T-helper 2 cell (primary cell): ENCODE measurements at regions not wholly inside any gene's neighbourhood (a gene's known extent, or its start where the extent isn't known, plus 50 kb on each side); places are given as distances from the start of the nearest gene placed in this dataset.
A peak's percentile ranks its signal among the peaks of the same experiment; 100 is the strongest.
"Not testable (repeated sequence)": the region's sequence is repeated elsewhere in the genome, so short reads cannot be mapped to it uniquely, and the experiment has no call there.

Experiments used
- DNase-seq, 5 experiments: peaks; one replicate each; pipeline versions ENCODE4 v3.0.0 to v3.0.0-alpha.2; 2012 to 2022

GRCh38 chr4:27668001-27668400 lies 807.4 kb downstream of the STIM2 start:
- DNase-seq: no peak

- no peak for DNase-seq
Measured at GRCh38 chr4:27678027-27678426, 817.4 kb downstream of the STIM2 start.

- peak in 1 of 5 experiments; percentile 35 for DNase-seq
Measured at GRCh38 chr4:27684610-27685011, 824.0 kb downstream of the STIM2 start.

- DNase-seq: no peak
Measured at GRCh38 chr4:27685091-27685490, 824.5 kb downstream of the STIM2 start.

GRCh38 chr4:27685947-27686346 lies 825.3 kb downstream of the STIM2 start:
- no peak for DNase-seq

- peak in 1 of 5 experiments; percentile 42 for DNase-seq
Measured at GRCh38 chr4:27692158-27692557, 831.5 kb downstream of the STIM2 start.

- no peak for DNase-seq
Measured at GRCh38 chr4:27692868-27693634, 832.4 kb downstream of the STIM2 start.

- not testable (repeated sequence) for DNase-seq
Measured at GRCh38 chr4:27696257-27696656, 835.6 kb downstream of the STIM2 start.

- no peak for DNase-seq
Measured at GRCh38 chr4:27701606-27702005, 841.0 kb downstream of the STIM2 start.

GRCh38 chr4:27702730-27703431 lies 842.2 kb downstream of the STIM2 start:
- DNase-seq: no peak

GRCh38 chr4:27703771-27704170 lies 843.1 kb downstream of the STIM2 start:
- no peak for DNase-seq

GRCh38 chr4:27711041-27711440 lies 850.4 kb downstream of the STIM2 start:
- DNase-seq: no peak

- DNase-seq: no peak
Measured at GRCh38 chr4:27714073-27714472, 853.4 kb downstream of the STIM2 start.

- DNase-seq: no peak
Measured at GRCh38 chr4:27716693-27717430, 856.2 kb downstream of the STIM2 start.

- no peak for DNase-seq
Measured at GRCh38 chr4:27717431-27717755, 856.8 kb downstream of the STIM2 start.

GRCh38 chr4:27720010-27720766 lies 859.5 kb downstream of the STIM2 start:
- peak in 1 of 5 experiments; percentile 13 for DNase-seq

- peak in 1 of 5 experiments; percentile 29 for DNase-seq
Measured at GRCh38 chr4:27721193-27721592, 860.6 kb downstream of the STIM2 start.

GRCh38 chr4:27728892-27729291 lies 868.3 kb downstream of the STIM2 start:
- DNase-seq: no peak

GRCh38 chr4:27742816-27743215 lies 882.2 kb downstream of the STIM2 start:
- DNase-seq: no peak

GRCh38 chr4:27759611-27760575 lies 899.3 kb downstream of the STIM2 start:
- no peak for DNase-seq

- DNase-seq: no peak
Measured at GRCh38 chr4:27763830-27764525, 903.3 kb downstream of the STIM2 start.
